SH-SY5Y (cell line): ENCODE measurements at regions not wholly inside any gene's neighbourhood (a gene's known extent, or its start where the extent isn't known, plus 50 kb on each side); places are given as distances from the start of the nearest gene placed in this dataset.

Experiments
- GATA2 ChIP-seq: IDR thresholded peaks from 2 replicates; pipeline ENCODE4 v1.6.1; 2011; ENCODE audit warnings: mild to moderate bottlenecking, low read depth, low read length
- GATA3 ChIP-seq: IDR thresholded peaks from 2 replicates; pipeline ENCODE4 v1.6.1; 2011; ENCODE audit warnings: low read depth, mild to moderate bottlenecking, low read length, moderate library complexity

- no peak for TF ChIP-seq GATA3
- no peak for TF ChIP-seq GATA2
These were observed 261.1 kb downstream of the BUD13 start for GRCh38 chr11:116511684-116512083.
